ENCODE measurements at regions not wholly inside any gene's neighbourhood (a gene's known extent, or its start where the extent isn't known, plus 50 kb on each side); places are given as distances from the start of the nearest gene placed in this dataset.

DNA sequence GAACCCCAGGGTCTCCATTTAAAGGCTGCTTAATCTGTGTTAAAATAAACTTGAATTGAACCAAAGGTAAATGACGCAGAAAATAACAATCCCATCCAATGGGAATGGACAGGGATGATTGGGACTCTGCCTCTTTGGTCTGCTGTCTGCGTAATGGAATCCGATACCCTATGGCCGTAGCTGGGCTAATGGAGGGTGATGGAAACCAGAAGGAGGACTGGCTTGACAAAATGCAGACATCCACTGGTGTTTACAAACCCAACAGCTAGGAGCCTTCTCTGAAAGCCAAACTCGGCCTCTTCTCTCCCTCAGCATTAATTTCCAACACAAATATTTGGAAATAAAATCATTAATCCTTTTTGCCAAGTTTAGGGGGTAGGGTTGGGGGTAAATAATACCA, 162.2 kb upstream of the CHST15 start:
- Histone ChIP-seq H3K9ac (ENCODE audit: low read length) (no peak overlapping the region), H3K79me2 (ENCODE audit: insufficient read depth, low read length) (no peaks in the 10 kb centered on the region), H3K9me3 (ENCODE audit: control insufficient read depth in 1 of 2, insufficient read depth in 1 of 2, low read depth in 1 of 2, low read length in 2 of 2) (peaks cover 0 to 10% of the 10 kb centered on the region in 2 experiments; a peak in 1 of 4 replicates), H3K4me3 (replicated peaks in 1 of 2; ENCODE audit: low read depth in 1 of 2, low read length in 2 of 2) (no peak overlapping the region), H3K27ac (ENCODE audit: low read depth, low read length) (no peak overlapping the region), H2AFZ (ENCODE audit: low read depth, low read length, poor library complexity, severe bottlenecking) (no peak overlapping the region), H3K4me2 (ENCODE audit: low read length) (no peak overlapping the region), H4K20me1 (ENCODE audit: insufficient read depth) (no peaks in the 10 kb centered on the region), H3K36me3 (ENCODE audit: control insufficient read depth in 1 of 2, insufficient read depth in 2 of 2, low read length in 2 of 2) (no peaks in the 10 kb centered on the region), H3K9me2 (ENCODE audit: insufficient read depth) (no peaks in the 10 kb centered on the region), H3K27me3 (ENCODE audit: insufficient read depth, low read length) (no peaks in the 10 kb centered on the region), H3K4me1 (ENCODE audit: control insufficient read depth in 1 of 2, insufficient read depth in 2 of 2, low read length in 2 of 2) (no peaks in the 10 kb centered on the region)
- ATAC-seq, result no peak
- ChIA-PET CTCF (no interaction called here), RAD21 (ENCODE audit: low non-redundant PET in 1 of 2, low total read pairs in 2 of 2, uncharacterized antibody in 2 of 2, unreplicated experiment in 2 of 2) (no interaction called here), POLR2A (interaction anchor here (0.6 kb wide), 1 partner anchor 54 kb away, joined by 4 read pairs; no protein-coding TSS in a partner anchor)
- no TSS peak for BruUV-seq (replicated peaks)
- DNase-seq (ENCODE audit: low read depth, low spot score), result no peak
- TF ChIP-seq SP1 (IDR thresholded peaks at IDR 0.05; ENCODE audit: low read depth), result no peak
- no peak for TF ChIP-seq SRF (IDR thresholded peaks at IDR 0.05; ENCODE audit: low read depth)
- TF ChIP-seq ELF1 (IDR thresholded peaks at IDR 0.05; ENCODE audit: borderline replicate concordance, low read depth), result no peak
- no peak for TF ChIP-seq RAD21 (IDR thresholded peaks at IDR 0.05; ENCODE audit: low read depth)
- no peak for TF ChIP-seq POLR2A (IDR thresholded peaks at IDR 0.05; ENCODE audit: borderline replicate concordance, extremely low read depth, insufficient read depth, insufficient read length)
- intact Hi-C loops (cut with micrococcal nuclease), result loop anchor here (5.0 to 10.0 kb wide), 2 partner anchors 132 to 261 kb away; no protein-coding TSS in a partner anchor

DNA sequence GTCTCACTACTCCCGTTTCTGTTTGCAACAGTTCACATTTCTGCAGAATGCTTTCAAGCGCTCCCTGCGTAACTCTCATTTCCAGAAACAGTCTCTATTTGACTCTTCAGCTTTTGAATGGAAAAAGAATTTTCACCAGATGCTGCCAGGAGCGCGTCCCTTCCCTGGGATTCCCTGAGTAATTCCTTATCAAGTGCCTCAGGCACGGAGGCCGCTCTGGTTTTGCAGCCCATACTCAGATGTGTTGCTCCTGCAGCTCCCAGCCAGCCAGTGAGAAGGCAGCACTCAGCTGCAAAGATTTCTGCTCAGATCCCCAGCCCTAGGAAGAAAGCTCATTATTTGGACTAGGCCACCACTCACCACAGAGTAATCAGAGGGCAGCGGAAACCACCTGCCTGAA, 161.1 kb upstream of the CHST15 start:
- no TSS peak for BruUV-seq (replicated peaks)
- H3K9me3 ChIP-seq (ENCODE audit: control insufficient read depth in 1 of 2, insufficient read depth in 1 of 2, low read depth in 1 of 2, low read length in 2 of 2), result peaks cover 0 to 8% of the 10 kb centered on the region in 2 experiments; a peak in 1 of 4 replicates
- H3K4me2 ChIP-seq (ENCODE audit: low read length), result no peak overlapping the region
- ChIA-PET POLR2A (no interaction called here), RAD21 (ENCODE audit: low non-redundant PET in 1 of 2, low total read pairs in 2 of 2, uncharacterized antibody in 2 of 2, unreplicated experiment in 2 of 2) (no interaction called here), CTCF (interaction anchor here (1.0 kb wide), 1 partner anchor 134 kb away, joined by 3 read pairs; no protein-coding TSS in a partner anchor)
- ATAC-seq (no peak), DNase-seq (ENCODE audit: low read depth, low spot score) (no peak)
- intact Hi-C loops (cut with micrococcal nuclease), result loop anchor here (10.0 kb wide), 1 partner anchor 260 kb away; no protein-coding TSS in a partner anchor
- H2AFZ ChIP-seq (ENCODE audit: low read depth, low read length, poor library complexity, severe bottlenecking), result no peak overlapping the region
- no peaks in the 10 kb centered on the region for H3K27me3 ChIP-seq (ENCODE audit: insufficient read depth, low read length)
- no peak overlapping the region for H3K9ac ChIP-seq (ENCODE audit: low read length)
- no peaks in the 10 kb centered on the region for H4K20me1 ChIP-seq (ENCODE audit: insufficient read depth)
- H3K9me2 ChIP-seq (ENCODE audit: insufficient read depth), result no peaks in the 10 kb centered on the region
- no peak for TF ChIP-seq FOSL1 (IDR thresholded peaks at IDR 0.05; ENCODE audit: low read depth)
- TF ChIP-seq POLR2AphosphoS5 (IDR thresholded peaks at IDR 0.05; ENCODE audit: low read depth, low read length), result no peak
- H3K79me2 ChIP-seq (ENCODE audit: insufficient read depth, low read length), result no peaks in the 10 kb centered on the region
- no peak overlapping the region for H3K4me3 ChIP-seq (replicated peaks in 1 of 2; ENCODE audit: low read depth in 1 of 2, low read length in 2 of 2)
- H3K27ac ChIP-seq (ENCODE audit: low read depth, low read length), result no peak overlapping the region
- no peaks in the 10 kb centered on the region for H3K36me3 ChIP-seq (ENCODE audit: control insufficient read depth in 1 of 2, insufficient read depth in 2 of 2, low read length in 2 of 2)
- H3K4me1 ChIP-seq (ENCODE audit: control insufficient read depth in 1 of 2, insufficient read depth in 2 of 2, low read length in 2 of 2), result no peaks in the 10 kb centered on the region
